HAP-1 (cell line): ENCODE measurements at regions not wholly inside any gene's neighbourhood (a gene's known extent, or its start where the extent isn't known, plus 50 kb on each side); places are given as distances from the start of the nearest gene placed in this dataset.
"Not testable (repeated sequence)": the region's sequence is repeated elsewhere in the genome, so short reads cannot be mapped to it uniquely, and the experiment has no call there.

Experiments used
- DNase-seq, 2 experiments: peaks; one replicate each; pipeline ENCODE4 v3.0.0-alpha.2; 2016 to 2020; ENCODE audit warnings: low spot score in 2 of 2
- H3K27me3 ChIP-seq: fragments of 250-450 bp; sonication (Bioruptor Pico); 2 replicates; pipeline ENCODE4 v1.5.1; 2020; ENCODE audit warnings: low read depth, mild to moderate bottlenecking, moderate library complexity
- H3K36me3 ChIP-seq: fragments of 250-450 bp; sonication (Bioruptor Pico); replicated peaks from 2 replicates; pipeline ENCODE4 v1.5.1; 2020; ENCODE audit warnings: mild to moderate bottlenecking
- H3K4me1 ChIP-seq: fragments of 250-450 bp; sonication (Bioruptor Pico); 2 replicates; pipeline ENCODE4 v1.5.1; 2020; ENCODE audit warnings: mild to moderate bottlenecking
- H3K4me3 ChIP-seq: fragments of 250-450 bp; sonication (Bioruptor Pico); 2 replicates; pipeline ENCODE4 v1.5.1; 2020; ENCODE audit warnings: mild to moderate bottlenecking, moderate library complexity
- H3K9me3 ChIP-seq: fragments of 250-450 bp; sonication (Bioruptor Pico); 2 replicates; pipeline ENCODE4 v1.5.1; 2020; ENCODE audit warnings: mild to moderate bottlenecking, moderate library complexity
- in situ Hi-C: fragments of 300-500 bp; cut with MboI; formaldehyde crosslinking; loops from 3 replicates; pipeline ENCODE4 v1.14.3; 2020; ENCODE audit warnings: low sequenced_read_pairs, inconsistent platforms, mixed read lengths

- H3K4me3 ChIP-seq, H3K27me3 ChIP-seq, in situ Hi-C loops, DNase-seq, H3K9me3 ChIP-seq: not testable (repeated sequence)
- Histone ChIP-seq H3K36me3 (peaks cover 71% of the 10 kb centered on the region), H3K4me1 (peaks cover 13% of the 10 kb centered on the region)
Measured at GRCh38 chr16:21511315-21512210, 87.8 kb upstream of the METTL9 start.

- H3K4me3 ChIP-seq, H3K27me3 ChIP-seq, in situ Hi-C loops, H3K9me3 ChIP-seq, DNase-seq: not testable (repeated sequence)
- Histone ChIP-seq H3K4me1 (peaks cover 13% of the 10 kb centered on the region), H3K36me3 (peaks cover 66% of the 10 kb centered on the region)
Measured at GRCh38 chr16:21512280-21513192, 86.8 kb upstream of the METTL9 start.

GRCh38 chr16:21513337-21513741, 86.0 kb upstream of the METTL9 start:
- H3K4me1 ChIP-seq, result peaks cover 13% of the 10 kb centered on the region
- H3K36me3 ChIP-seq, result peaks cover 61% of the 10 kb centered on the region
- DNase-seq, H3K9me3 ChIP-seq, H3K27me3 ChIP-seq, H3K4me3 ChIP-seq, in situ Hi-C loops: not testable (repeated sequence)

GRCh38 chr16:21513812-21514473, 85.4 kb upstream of the METTL9 start:
- H3K4me3 ChIP-seq, H3K27me3 ChIP-seq, H3K9me3 ChIP-seq, DNase-seq, in situ Hi-C loops: not testable (repeated sequence)
- peaks cover 55% of the 10 kb centered on the region for H3K36me3 ChIP-seq
- H3K4me1 ChIP-seq, result peaks cover 13% of the 10 kb centered on the region

GRCh38 chr16:21514474-21514840, 84.9 kb upstream of the METTL9 start:
- H3K4me1 ChIP-seq, result peaks cover 13% of the 10 kb centered on the region
- DNase-seq, in situ Hi-C loops, H3K9me3 ChIP-seq, H3K27me3 ChIP-seq, H3K4me3 ChIP-seq: not testable (repeated sequence)
- H3K36me3 ChIP-seq, result peaks cover 53% of the 10 kb centered on the region

- peak overlapping the region; percentile 14 for H3K4me3 ChIP-seq
- peaks cover 37% of the 10 kb centered on the region for H3K36me3 ChIP-seq
- DNase-seq, H3K9me3 ChIP-seq, H3K27me3 ChIP-seq, in situ Hi-C loops: not testable (repeated sequence)
- H3K4me1 ChIP-seq, result peaks cover 16% of the 10 kb centered on the region
Measured at GRCh38 chr16:21516705-21517040, 82.7 kb upstream of the METTL9 start.

GRCh38 chr16:21517263-21517662, 82.1 kb upstream of the METTL9 start:
- H3K4me3 ChIP-seq, result peak overlapping the region; percentile 28
- in situ Hi-C loops, DNase-seq, H3K9me3 ChIP-seq, H3K27me3 ChIP-seq: not testable (repeated sequence)
- H3K36me3 ChIP-seq, result peaks cover 34% of the 10 kb centered on the region
- H3K4me1 ChIP-seq, result peaks cover 18% of the 10 kb centered on the region

GRCh38 chr16:21519361-21520133, 79.8 kb upstream of the METTL9 start:
- Histone ChIP-seq H3K4me3 (peak overlapping the region; percentile 65), H3K36me3 (peaks cover 18% of the 10 kb centered on the region), H3K4me1 (peaks cover 18% of the 10 kb centered on the region)
- DNase-seq, H3K9me3 ChIP-seq, H3K27me3 ChIP-seq: not testable (repeated sequence)
- in situ Hi-C loops, result loop anchor here (10.0 kb wide), 1 partner anchor 365 kb away; the partner anchor contains the start of genes DNAH3 and LDAF1

- in situ Hi-C loops, result loop anchor here (10.0 kb wide), 1 partner anchor 366 kb away; the partner anchor contains the start of genes DNAH3 and LDAF1
- H3K4me3 ChIP-seq, result peak overlapping the region; percentile 65
Measured at GRCh38 chr16:21520134-21521047, 79.0 kb upstream of the METTL9 start.

GRCh38 chr16:21521048-21521389, 78.4 kb upstream of the METTL9 start:
- H3K27me3 ChIP-seq, H3K36me3 ChIP-seq, H3K4me3 ChIP-seq, DNase-seq, H3K9me3 ChIP-seq: not testable (repeated sequence)
- in situ Hi-C loops, result loop anchor here (10.0 kb wide), 1 partner anchor 366 kb away; the partner anchor contains the start of genes DNAH3 and LDAF1
- peaks cover 12% of the 10 kb centered on the region for H3K4me1 ChIP-seq

More at GRCh38 chr16:21520134-21521047, 79.0 kb upstream of the METTL9 start:
- H3K9me3 ChIP-seq, H3K27me3 ChIP-seq: not testable (repeated sequence)
- Histone ChIP-seq H3K4me1 (peaks cover 16% of the 10 kb centered on the region), H3K36me3 (peaks cover 12% of the 10 kb centered on the region)
- peak; percentile 86 to 100 for DNase-seq

- peak in 1 of 2 experiments; percentile 86 for DNase-seq
- in situ Hi-C loops, result loop anchor here (10.0 kb wide), 1 partner anchor 367 kb away; the partner anchor contains the start of genes DNAH3 and LDAF1
Measured at GRCh38 chr16:21521390-21522143, 77.8 kb upstream of the METTL9 start.

More at GRCh38 chr16:21521390-21522143, 77.8 kb upstream of the METTL9 start:
- not testable (repeated sequence) for H3K9me3 ChIP-seq, H3K4me3 ChIP-seq, H3K36me3 ChIP-seq, H3K4me1 ChIP-seq, H3K27me3 ChIP-seq
